OCI-LY7 (cell line): ENCODE measurements at regions not wholly inside any gene's neighbourhood (a gene's known extent, or its start where the extent isn't known, plus 50 kb on each side); places are given as distances from the start of the nearest gene placed in this dataset.

ENCODE experiments used
- EZH2phosphoT487 ChIP-seq: fragments of 200-600 bp; sonication (generic); IDR thresholded peaks from 2 replicates; pipeline ENCODE4 v1.6.1; 2018; ENCODE audit warnings: low read depth, borderline replicate concordance, mild to moderate bottlenecking, mixed run types, antibody characterized with exemption, low read length, moderate library complexity, mixed read lengths
- TF ChIP-seq, protein P1 (sequence below): fragments of 200-600 bp; sonication (generic); conservative IDR thresholded peaks from 2 replicates; pipeline ENCODE4 v1.5.1; 2014; ENCODE audit warnings: mild to moderate bottlenecking, antibody characterized with exemption, low read length, moderate library complexity, mixed read lengths

- TF ChIP-seq, protein P1, sequence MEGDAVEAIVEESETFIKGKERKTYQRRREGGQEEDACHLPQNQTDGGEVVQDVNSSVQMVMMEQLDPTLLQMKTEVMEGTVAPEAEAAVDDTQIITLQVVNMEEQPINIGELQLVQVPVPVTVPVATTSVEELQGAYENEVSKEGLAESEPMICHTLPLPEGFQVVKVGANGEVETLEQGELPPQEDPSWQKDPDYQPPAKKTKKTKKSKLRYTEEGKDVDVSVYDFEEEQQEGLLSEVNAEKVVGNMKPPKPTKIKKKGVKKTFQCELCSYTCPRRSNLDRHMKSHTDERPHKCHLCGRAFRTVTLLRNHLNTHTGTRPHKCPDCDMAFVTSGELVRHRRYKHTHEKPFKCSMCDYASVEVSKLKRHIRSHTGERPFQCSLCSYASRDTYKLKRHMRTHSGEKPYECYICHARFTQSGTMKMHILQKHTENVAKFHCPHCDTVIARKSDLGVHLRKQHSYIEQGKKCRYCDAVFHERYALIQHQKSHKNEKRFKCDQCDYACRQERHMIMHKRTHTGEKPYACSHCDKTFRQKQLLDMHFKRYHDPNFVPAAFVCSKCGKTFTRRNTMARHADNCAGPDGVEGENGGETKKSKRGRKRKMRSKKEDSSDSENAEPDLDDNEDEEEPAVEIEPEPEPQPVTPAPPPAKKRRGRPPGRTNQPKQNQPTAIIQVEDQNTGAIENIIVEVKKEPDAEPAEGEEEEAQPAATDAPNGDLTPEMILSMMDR = no peak
- no peak for TF ChIP-seq EZH2phosphoT487
Observed at GRCh38 chr15:56802161-56802560, 68.9 kb upstream of the ZNF280D start.
